ENCODE measurements at regions not wholly inside any gene's neighbourhood (a gene's known extent, or its start where the extent isn't known, plus 50 kb on each side); places are given as distances from the start of the nearest gene placed in this dataset.

DNA sequence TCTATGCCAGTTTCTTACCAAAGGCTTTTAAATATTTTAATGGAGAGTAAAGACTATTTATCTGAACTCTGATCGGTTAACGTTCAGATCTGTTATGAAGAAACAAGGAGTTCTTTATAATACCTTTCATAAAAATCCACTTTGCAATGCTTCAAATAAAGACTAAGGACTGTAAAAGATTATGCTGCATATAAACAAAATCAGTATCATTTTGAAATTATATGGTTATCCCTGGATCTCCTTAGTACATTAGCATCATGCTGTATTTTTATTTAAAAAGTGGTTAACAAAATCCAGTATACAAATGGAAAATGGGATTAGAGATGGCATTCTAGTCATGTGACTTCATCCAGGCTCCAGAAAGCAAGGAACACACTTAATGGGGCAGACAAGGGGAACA lies 386.8 kb downstream of the LMO4 start:
- no peak overlapping the region for H3K27ac ChIP-seq (ENCODE audit: poor library complexity, severe bottlenecking)
- ATAC-seq (ENCODE audit: low read depth) (no peak), DNase-seq (ENCODE audit: low spot score) (no peak)
- TF ChIP-seq, protein P1, sequence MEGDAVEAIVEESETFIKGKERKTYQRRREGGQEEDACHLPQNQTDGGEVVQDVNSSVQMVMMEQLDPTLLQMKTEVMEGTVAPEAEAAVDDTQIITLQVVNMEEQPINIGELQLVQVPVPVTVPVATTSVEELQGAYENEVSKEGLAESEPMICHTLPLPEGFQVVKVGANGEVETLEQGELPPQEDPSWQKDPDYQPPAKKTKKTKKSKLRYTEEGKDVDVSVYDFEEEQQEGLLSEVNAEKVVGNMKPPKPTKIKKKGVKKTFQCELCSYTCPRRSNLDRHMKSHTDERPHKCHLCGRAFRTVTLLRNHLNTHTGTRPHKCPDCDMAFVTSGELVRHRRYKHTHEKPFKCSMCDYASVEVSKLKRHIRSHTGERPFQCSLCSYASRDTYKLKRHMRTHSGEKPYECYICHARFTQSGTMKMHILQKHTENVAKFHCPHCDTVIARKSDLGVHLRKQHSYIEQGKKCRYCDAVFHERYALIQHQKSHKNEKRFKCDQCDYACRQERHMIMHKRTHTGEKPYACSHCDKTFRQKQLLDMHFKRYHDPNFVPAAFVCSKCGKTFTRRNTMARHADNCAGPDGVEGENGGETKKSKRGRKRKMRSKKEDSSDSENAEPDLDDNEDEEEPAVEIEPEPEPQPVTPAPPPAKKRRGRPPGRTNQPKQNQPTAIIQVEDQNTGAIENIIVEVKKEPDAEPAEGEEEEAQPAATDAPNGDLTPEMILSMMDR (IDR thresholded peaks at IDR 0.05; ENCODE audit: poor library complexity, severe bottlenecking): no peak
- no peaks in the 10 kb centered on the region for H3K27me3 ChIP-seq (ENCODE audit: insufficient read depth, poor library complexity, severe bottlenecking)
- H3K4me3 ChIP-seq (ENCODE audit: severe bottlenecking): no peak overlapping the region
- H3K36me3 ChIP-seq (ENCODE audit: low read depth): no peaks in the 10 kb centered on the region
- no peaks in the 10 kb centered on the region for H3K9me3 ChIP-seq (ENCODE audit: severe bottlenecking)
- H3K4me1 ChIP-seq (ENCODE audit: insufficient read depth, poor library complexity, severe bottlenecking): no peaks in the 10 kb centered on the region

DNA sequence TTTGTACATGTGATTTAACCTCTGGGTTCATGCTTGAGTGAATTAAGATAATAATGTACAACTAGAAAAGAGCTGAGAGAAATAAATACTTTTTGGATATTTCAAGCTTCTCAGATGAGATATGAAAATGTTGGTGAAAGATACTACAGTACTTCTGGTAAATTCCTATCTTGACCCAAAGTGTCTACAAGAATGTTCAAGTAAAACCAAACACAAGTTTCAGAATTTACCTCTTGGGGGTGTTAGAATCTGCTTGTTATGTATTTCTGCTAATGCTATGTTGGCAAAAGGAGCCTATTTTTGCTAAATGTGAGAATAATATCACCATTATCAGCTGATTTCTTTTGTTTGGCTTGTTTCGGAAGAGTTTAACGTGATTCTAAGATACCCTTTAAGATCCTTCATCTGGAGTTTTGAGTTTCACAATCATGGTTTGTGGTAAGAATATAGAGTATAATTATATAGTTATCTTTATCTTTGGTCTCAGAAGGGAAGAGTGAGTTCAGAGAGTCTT lies 388.5 kb downstream of the LMO4 start:
- Histone ChIP-seq H3K4me3 (ENCODE audit: severe bottlenecking) (no peak overlapping the region), H3K4me1 (ENCODE audit: insufficient read depth, poor library complexity, severe bottlenecking) (no peaks in the 10 kb centered on the region), H3K9me3 (ENCODE audit: severe bottlenecking) (no peaks in the 10 kb centered on the region), H3K36me3 (ENCODE audit: low read depth) (no peaks in the 10 kb centered on the region), H3K27me3 (ENCODE audit: insufficient read depth, poor library complexity, severe bottlenecking) (no peaks in the 10 kb centered on the region), H3K27ac (ENCODE audit: poor library complexity, severe bottlenecking) (peak overlapping the region; percentile 42)
- ATAC-seq (ENCODE audit: low read depth) (no peak), DNase-seq (ENCODE audit: low spot score) (no peak)
- TF ChIP-seq, protein P1 (IDR thresholded peaks at IDR 0.05; ENCODE audit: poor library complexity, severe bottlenecking): no peak

DNA sequence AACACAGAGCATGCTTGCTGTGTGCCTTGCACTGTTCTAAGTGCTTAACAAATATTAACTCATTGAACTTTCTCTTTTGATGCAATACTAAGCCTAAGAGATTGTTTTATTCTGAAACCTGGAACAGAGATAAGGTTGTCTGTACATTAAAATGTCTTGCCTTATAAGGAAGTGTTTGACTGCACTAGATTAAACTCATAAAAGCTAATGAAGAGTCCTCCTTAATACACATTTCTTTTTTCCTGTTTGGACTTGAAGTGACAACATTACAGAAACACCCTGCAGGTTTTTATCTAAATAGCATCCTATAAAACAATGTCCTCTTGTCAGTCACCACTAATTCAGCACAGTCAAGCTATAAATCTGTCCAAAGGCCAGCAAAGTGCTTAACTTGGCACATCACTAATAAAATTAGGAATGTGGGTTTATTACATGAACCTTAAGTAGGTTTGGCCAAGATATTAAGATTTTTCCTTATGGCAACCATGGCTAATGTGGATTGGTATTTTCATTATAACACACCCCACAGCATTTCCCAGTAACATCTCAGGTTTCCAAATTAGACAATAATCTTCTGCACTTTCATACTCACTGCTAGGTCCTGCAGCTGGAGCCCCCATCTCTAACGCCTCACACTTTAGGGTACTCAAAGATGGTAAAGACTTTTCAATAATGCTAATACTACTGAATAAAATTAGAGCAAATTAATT lies 389.7 kb downstream of the LMO4 start:
- no peak for DNase-seq (ENCODE audit: low spot score)
- Histone ChIP-seq H3K27me3 (ENCODE audit: insufficient read depth, poor library complexity, severe bottlenecking) (no peaks in the 10 kb centered on the region), H3K27ac (ENCODE audit: poor library complexity, severe bottlenecking) (peak overlapping the region; percentile 42), H3K36me3 (ENCODE audit: low read depth) (no peaks in the 10 kb centered on the region), H3K9me3 (ENCODE audit: severe bottlenecking) (no peaks in the 10 kb centered on the region), H3K4me1 (ENCODE audit: insufficient read depth, poor library complexity, severe bottlenecking) (no peaks in the 10 kb centered on the region), H3K4me3 (ENCODE audit: severe bottlenecking) (no peak overlapping the region)
- TF ChIP-seq, protein P1 (IDR thresholded peaks at IDR 0.05; ENCODE audit: poor library complexity, severe bottlenecking): no peak
- ATAC-seq (ENCODE audit: low read depth): peak; percentile 58; the same call in 2 of the 3 replicates

DNA sequence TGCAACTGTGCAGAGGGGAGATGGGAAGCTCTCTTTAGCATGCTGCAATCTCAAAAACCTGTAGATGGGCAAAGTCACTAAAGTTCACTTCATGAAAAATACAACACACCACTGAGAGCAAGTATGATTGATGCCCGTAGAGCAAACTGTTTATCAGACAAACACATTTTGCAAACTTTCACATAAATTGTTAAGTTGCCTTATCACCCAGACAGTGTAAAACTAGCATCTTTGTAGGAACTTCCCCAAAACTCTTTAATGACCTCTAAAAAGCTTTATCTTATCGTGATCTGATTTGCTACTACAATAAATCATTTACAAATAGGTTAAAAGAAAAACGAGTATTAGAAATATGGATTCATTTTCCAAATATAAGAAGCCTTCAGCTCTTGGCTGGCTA lies 391.0 kb downstream of the LMO4 start:
- H3K4me1 ChIP-seq (ENCODE audit: insufficient read depth, poor library complexity, severe bottlenecking): no peaks in the 10 kb centered on the region
- H3K27me3 ChIP-seq (ENCODE audit: insufficient read depth, poor library complexity, severe bottlenecking): no peaks in the 10 kb centered on the region
- H3K4me3 ChIP-seq (ENCODE audit: severe bottlenecking): no peak overlapping the region
- no peaks in the 10 kb centered on the region for H3K36me3 ChIP-seq (ENCODE audit: low read depth)
- no peak for ATAC-seq (ENCODE audit: low read depth)
- no peak overlapping the region for H3K27ac ChIP-seq (ENCODE audit: poor library complexity, severe bottlenecking)
- DNase-seq (ENCODE audit: low spot score): no peak
- TF ChIP-seq, protein P1 (IDR thresholded peaks at IDR 0.05; ENCODE audit: poor library complexity, severe bottlenecking): no peak
- no peaks in the 10 kb centered on the region for H3K9me3 ChIP-seq (ENCODE audit: severe bottlenecking)

DNA sequence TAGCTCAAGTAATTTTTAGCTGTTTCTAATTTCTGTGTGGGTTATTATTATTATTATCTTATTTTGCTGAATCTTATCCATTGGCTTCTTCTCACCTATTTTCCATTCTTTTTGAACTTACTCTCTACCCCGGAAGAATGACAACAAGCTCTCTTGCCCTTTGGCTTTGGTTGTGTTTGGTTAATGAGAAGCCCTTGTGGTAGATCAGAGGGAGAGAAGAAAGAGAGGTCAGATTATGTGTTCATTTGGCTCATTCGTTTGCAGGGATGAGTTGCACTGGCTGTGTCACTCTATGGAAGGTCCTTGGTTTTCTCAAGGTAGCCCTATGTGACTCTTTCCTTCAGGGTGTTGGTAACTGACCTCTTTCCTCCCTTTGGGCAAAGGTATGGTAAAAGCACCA lies 391.9 kb downstream of the LMO4 start:
- Histone ChIP-seq H3K9me3 (ENCODE audit: severe bottlenecking) (no peaks in the 10 kb centered on the region), H3K36me3 (ENCODE audit: low read depth) (no peaks in the 10 kb centered on the region), H3K27me3 (ENCODE audit: insufficient read depth, poor library complexity, severe bottlenecking) (no peaks in the 10 kb centered on the region), H3K4me1 (ENCODE audit: insufficient read depth, poor library complexity, severe bottlenecking) (no peaks in the 10 kb centered on the region), H3K4me3 (ENCODE audit: severe bottlenecking) (no peak overlapping the region), H3K27ac (ENCODE audit: poor library complexity, severe bottlenecking) (no peak overlapping the region)
- no peak for DNase-seq (ENCODE audit: low spot score)
- ATAC-seq (ENCODE audit: low read depth): no peak
- TF ChIP-seq, protein P1 (IDR thresholded peaks at IDR 0.05; ENCODE audit: poor library complexity, severe bottlenecking): no peak

Measured in RWPE2 (cell line).